ENCODE measurements at regions not wholly inside any gene's neighbourhood (a gene's known extent, or its start where the extent isn't known, plus 50 kb on each side); places are given as distances from the start of the nearest gene placed in this dataset.

- intact Hi-C loops (cut with DNase I): no loop called here
- no peak overlapping the region for H3K27ac ChIP-seq
- H3K27me3 ChIP-seq: no peaks in the 10 kb centered on the region
- TF ChIP-seq CTCF (IDR thresholded peaks at IDR 0.05): no peak
- no peaks in the 10 kb centered on the region for H3K9me3 ChIP-seq
- H3K4me3 ChIP-seq: no peak overlapping the region
- H3K36me3 ChIP-seq: no peaks in the 10 kb centered on the region
- H3K4me1 ChIP-seq: no peaks in the 10 kb centered on the region
- DNase-seq (ENCODE audit: low spot score in 2 of 2): no peak
Measured at GRCh38 chr21:20341431-20341830, 656.8 kb upstream of the NCAM2 start.

- Histone ChIP-seq H3K9me3 (no peaks in the 10 kb centered on the region), H3K27me3 (no peaks in the 10 kb centered on the region), H3K4me3 (no peak overlapping the region), H3K36me3 (no peaks in the 10 kb centered on the region), H3K4me1 (no peaks in the 10 kb centered on the region), H3K27ac (no peak overlapping the region)
- no peak for TF ChIP-seq CTCF (IDR thresholded peaks at IDR 0.05)
- intact Hi-C loops (cut with DNase I): no loop called here
- DNase-seq (ENCODE audit: low spot score in 2 of 2): no peak
Measured at GRCh38 chr21:20343186-20343585, 655.0 kb upstream of the NCAM2 start.

- no peaks in the 10 kb centered on the region for H3K27me3 ChIP-seq
- DNase-seq (ENCODE audit: low spot score in 2 of 2): no peak
- intact Hi-C loops (cut with DNase I): no loop called here
- no peaks in the 10 kb centered on the region for H3K36me3 ChIP-seq
- no peak overlapping the region for H3K27ac ChIP-seq
- H3K4me3 ChIP-seq: no peak overlapping the region
- H3K9me3 ChIP-seq: no peaks in the 10 kb centered on the region
- H3K4me1 ChIP-seq: no peaks in the 10 kb centered on the region
- no peak for TF ChIP-seq CTCF (IDR thresholded peaks at IDR 0.05)
Measured at GRCh38 chr21:20351138-20351537, 647.1 kb upstream of the NCAM2 start.

GRCh38 chr21:20353351-20353750 is 644.9 kb upstream of the NCAM2 start:
- H3K27ac ChIP-seq: no peak overlapping the region
- no peak for DNase-seq (ENCODE audit: low spot score in 2 of 2)
- intact Hi-C loops (cut with DNase I): no loop called here
- no peaks in the 10 kb centered on the region for H3K4me1 ChIP-seq
- no peaks in the 10 kb centered on the region for H3K36me3 ChIP-seq
- no peak for TF ChIP-seq CTCF (IDR thresholded peaks at IDR 0.05)
- H3K9me3 ChIP-seq: no peaks in the 10 kb centered on the region
- no peaks in the 10 kb centered on the region for H3K27me3 ChIP-seq
- H3K4me3 ChIP-seq: no peak overlapping the region

GRCh38 chr21:20373031-20373430 is 625.2 kb upstream of the NCAM2 start:
- DNase-seq (ENCODE audit: low spot score in 2 of 2): no peak
- no peaks in the 10 kb centered on the region for H3K27me3 ChIP-seq
- TF ChIP-seq CTCF (IDR thresholded peaks at IDR 0.05): no peak
- H3K36me3 ChIP-seq: no peaks in the 10 kb centered on the region
- H3K4me3 ChIP-seq: no peak overlapping the region
- intact Hi-C loops (cut with DNase I): no loop called here
- H3K4me1 ChIP-seq: no peaks in the 10 kb centered on the region
- no peaks in the 10 kb centered on the region for H3K9me3 ChIP-seq
- no peak overlapping the region for H3K27ac ChIP-seq

- H3K4me1 ChIP-seq: no peaks in the 10 kb centered on the region
- H3K36me3 ChIP-seq: no peaks in the 10 kb centered on the region
- no peaks in the 10 kb centered on the region for H3K27me3 ChIP-seq
- no peak for TF ChIP-seq CTCF (IDR thresholded peaks at IDR 0.05)
- no peak for DNase-seq (ENCODE audit: low spot score in 2 of 2)
- H3K4me3 ChIP-seq: no peak overlapping the region
- H3K9me3 ChIP-seq: no peaks in the 10 kb centered on the region
- intact Hi-C loops (cut with DNase I): no loop called here
- no peak overlapping the region for H3K27ac ChIP-seq
Measured at GRCh38 chr21:20377250-20377649, 621.0 kb upstream of the NCAM2 start.
